ENCODE measurements at regions not wholly inside any gene's neighbourhood (a gene's known extent, or its start where the extent isn't known, plus 50 kb on each side); places are given as distances from the start of the nearest gene placed in this dataset.
"Not testable (repeated sequence)": the region's sequence is repeated elsewhere in the genome, so short reads cannot be mapped to it uniquely, and the experiment has no call there.

DNA sequence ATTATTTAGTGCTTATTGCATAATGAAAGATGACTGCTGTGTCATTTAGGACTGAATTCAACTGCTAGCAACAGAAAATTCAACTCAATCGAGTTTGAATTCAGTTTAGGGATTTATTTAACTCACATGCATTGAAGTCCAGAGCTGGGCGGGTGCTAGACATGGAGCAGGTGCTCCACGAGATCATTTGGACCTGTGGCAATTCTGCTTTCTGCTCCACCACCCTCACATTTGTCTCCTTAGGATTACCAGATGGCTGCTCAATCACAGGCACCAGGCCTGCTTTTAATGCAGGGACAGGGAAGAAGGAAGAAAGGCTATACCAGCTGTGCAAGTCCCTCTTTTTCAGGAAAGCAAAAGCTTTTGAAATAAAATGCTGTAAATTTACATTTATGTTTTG is 572.9 kb upstream of the SLC8A1 start:
- Histone ChIP-seq H3K27ac (no peak overlapping the region), H3K4me3 (no peak overlapping the region)

DNA sequence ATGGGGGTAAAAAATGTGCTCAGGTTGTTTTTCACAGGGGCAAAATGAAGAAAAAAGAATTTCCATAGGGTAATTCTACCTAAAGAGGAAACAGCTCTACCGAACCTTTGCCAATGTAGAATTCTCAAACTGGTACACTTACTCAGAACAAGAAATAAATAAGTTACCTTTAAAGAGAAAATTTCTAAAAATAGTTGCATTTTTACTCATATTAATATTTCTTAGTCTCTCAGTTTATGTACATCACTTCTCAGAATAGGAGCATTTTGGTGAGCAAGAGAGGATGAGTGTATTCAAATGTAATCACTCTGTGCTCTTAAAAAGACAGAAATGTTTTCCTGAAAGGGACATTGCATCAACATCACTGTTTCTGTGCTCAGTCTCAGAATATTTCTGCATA is 574.7 kb upstream of the SLC8A1 start:
- H3K4me3 ChIP-seq, result no peak overlapping the region
- no peak overlapping the region for H3K27ac ChIP-seq

DNA sequence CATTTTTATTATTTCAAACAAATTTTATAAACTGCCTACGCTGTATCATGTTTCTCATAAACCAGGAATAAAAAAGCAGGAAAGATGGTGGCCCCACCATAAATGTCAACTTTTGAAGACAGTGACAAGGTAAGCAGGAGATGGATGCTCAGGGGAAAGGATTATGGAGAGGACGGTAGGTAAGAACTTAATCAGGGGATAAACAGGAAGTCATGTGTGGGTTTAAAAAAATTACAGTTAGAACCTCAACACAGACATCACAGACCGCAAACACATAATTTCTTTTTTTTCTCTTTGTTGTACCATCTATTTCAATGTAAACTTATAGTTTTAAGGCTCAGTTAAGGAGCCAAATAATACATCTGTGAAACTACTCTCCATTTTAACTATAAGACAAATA is 575.2 kb upstream of the SLC8A1 start:
- H3K4me3 ChIP-seq, result no peak overlapping the region
- H3K27ac ChIP-seq, result no peak overlapping the region

DNA sequence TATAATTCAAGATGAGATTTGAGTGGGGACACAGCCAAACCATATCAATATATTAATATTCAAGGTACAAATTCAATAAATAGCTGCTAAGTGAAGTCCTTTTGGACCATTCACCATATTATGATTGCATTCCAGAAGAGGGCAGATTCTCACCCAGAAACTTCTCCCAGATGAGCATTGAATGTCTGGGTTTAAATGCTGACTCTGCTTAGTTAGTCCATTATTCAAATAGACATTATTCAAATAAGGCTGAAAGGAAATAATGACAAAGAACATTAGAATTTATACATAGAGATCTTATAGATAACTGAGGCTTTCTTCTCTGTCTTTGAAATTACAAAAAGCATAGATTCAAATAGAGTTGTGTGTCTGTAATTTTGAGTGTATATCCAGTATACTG is 579.4 kb upstream of the SLC8A1 start:
- Histone ChIP-seq H3K27ac (no peak overlapping the region), H3K4me3 (no peak overlapping the region)

DNA sequence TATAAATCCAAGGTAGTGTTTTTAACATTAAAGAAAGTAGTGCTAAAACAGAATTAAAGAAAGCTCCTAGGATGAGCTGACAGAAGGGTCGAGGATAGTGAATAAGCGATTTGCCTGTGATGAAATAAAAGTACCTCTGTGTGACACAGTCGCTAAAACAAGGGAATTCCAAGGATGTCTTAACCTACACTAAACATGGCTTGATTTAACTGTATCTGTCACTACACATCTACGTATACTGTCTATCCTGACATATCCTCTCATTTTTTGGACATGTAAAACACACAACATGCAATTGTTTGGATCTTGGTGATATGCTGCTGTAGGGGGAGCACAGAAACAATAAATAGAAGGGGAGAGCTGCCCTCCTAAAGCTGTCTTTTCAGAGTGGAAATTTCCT is 580.8 kb upstream of the SLC8A1 start:
- H3K27ac ChIP-seq, result no peak overlapping the region
- no peak overlapping the region for H3K4me3 ChIP-seq

DNA sequence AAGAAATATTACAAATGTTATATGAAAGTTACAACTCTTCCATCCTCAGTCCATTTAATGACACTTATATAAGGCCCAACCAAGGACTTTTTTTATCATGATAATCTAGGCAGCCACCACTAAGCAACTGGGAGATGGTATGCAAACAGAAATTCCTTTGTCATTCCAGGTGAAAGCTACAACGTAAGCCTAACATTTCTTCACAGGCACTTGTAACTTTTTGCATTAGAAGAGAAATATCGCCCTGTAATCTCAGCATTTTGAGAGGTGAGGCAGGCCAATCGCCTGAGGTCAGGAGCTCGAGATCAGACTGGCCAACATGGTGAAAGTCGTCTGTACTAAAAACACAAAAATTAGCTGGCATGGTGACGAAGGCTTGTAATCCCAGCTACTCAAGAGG is 581.2 kb upstream of the SLC8A1 start:
- Histone ChIP-seq H3K27ac (no peak overlapping the region), H3K4me3 (no peak overlapping the region)

DNA sequence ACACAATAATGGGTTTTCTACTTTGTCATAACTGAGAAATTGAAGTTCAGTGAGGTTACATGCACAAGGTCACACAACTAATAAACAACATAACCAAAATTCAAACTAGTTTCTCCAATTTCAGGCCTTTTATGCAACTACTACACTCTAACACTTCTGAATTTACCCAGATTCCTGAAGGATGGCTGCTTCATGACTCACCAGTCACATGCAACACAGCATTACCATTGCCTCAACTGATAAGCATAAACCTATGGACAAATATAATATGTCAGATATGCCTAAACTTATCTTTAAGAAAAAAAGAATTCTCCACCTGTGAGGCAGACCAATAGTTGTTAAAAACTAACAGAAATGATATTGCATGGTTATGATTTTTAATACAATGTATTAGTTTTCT is 586.5 kb upstream of the SLC8A1 start:
- no peak overlapping the region for H3K4me3 ChIP-seq

DNA sequence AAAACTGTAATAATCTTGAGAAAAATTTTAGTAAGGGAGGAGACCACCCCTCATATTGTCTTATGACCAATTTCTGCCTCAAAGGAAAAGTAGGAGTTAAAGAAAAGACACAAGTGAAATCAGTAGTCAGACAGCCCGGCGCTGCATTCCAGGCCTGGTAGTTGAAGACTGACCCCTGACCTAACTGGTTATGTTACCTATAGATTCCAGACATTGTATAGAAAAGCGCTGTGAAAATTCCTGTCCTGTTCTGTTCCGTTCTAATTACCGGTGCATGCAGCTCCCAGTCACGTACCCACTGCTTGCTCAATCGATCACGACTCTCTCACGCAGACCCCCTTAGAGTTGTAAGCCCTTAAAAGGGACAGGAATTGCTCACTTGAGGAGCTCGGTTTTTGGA is 587.9 kb upstream of the SLC8A1 start:
- not testable (repeated sequence) for H3K4me3 ChIP-seq, H3K27ac ChIP-seq

More for the DNA sequence above, 586.5 kb upstream of the SLC8A1 start:
- H3K27ac ChIP-seq, result no peak overlapping the region

DNA sequence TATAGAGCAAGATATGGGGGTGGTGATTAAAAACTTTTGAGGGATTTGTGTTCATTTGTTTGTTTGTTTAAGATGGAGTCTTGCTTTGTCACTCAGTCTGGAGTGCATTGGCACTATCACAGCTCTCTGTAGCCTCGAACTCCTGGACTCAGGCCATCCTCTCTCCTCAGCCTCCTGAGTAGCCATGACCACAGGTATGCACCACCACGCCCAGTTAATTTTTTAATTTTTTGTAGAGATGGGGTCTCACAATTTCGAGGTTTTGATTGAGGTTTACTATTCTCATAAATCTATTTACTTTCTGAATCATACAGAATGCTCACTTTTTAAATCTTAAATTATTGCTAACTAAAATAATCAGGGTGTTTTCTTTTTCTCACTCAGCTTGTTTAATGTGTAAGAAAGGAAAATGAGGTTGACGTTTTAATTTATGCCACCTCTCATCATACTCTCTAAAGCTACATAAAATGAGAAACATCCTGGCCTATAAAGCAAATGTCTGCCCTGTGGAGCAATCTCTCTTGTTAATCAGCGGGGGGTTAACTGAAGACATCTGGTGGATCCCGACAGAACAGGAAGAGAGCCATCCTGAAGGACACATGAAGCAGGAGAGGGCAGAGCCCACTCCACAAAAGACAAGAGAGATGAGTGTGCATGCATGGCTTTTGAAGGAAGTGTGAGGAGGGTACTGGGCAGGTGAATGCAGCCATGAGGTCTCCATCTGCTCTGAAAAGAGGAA is 589.1 kb upstream of the SLC8A1 start:
- Histone ChIP-seq H3K4me3 (no peak overlapping the region), H3K27ac (no peak overlapping the region)

DNA sequence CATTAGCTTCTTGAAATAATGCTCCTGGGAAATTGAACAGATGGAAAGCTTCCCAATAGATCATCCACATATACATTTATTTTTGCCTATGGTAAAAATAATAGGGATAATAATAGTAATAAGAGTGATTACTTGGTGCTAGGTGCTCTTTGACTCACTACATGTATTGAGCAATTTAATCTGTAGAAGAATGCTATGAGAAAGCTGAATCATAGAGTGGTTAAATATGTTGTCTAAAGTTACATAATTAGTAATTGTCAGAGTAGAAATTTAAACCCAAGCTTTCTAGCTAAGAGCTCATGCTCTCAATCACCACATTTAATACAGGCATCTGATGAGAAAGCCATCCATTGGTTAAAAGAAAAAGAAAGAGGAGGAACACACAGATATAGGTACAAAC is 590.5 kb upstream of the SLC8A1 start:
- no peak overlapping the region for H3K4me3 ChIP-seq
- H3K27ac ChIP-seq, result no peak overlapping the region

DNA sequence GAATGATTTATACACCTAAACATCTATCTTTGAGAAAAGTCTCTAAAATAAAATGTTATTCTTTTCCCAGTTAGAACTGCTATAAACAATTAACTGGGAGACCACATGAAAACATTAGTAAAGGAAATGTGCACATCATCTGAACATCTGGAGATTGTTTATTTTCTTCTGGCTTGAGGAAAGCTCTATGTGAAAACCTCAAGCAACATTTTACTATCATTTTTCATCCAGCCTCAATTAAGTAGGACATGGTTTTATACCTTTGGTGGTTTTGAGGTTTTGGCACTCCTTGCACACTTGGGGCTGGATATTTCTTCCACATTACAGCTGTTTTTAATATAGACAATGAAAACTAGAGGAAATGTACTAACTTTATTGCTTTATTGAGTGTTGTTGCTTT is 609.5 kb upstream of the SLC8A1 start:
- no peak overlapping the region for H3K27ac ChIP-seq

DNA sequence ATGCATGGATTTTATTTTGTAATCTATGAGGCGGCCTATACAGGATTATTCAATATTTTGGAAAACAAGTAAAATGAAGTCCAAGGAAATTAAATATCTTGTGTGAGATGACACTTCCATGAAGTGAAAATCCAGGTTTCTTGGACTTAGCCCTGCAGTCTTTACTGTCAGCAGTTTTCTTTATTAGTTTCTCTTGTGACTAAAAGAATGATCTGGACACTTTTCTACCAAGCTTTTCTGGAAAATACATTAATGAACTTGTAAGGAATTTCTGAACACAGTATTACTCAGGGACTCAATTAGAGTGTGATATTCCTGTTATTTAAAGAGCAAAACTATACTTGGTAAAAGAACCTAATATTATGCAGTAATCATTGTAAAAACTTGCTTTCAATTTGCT is 610.4 kb upstream of the SLC8A1 start:
- Histone ChIP-seq H3K27ac (no peak overlapping the region), H3K4me3 (no peak overlapping the region)

More for the DNA sequence above, 609.5 kb upstream of the SLC8A1 start:
- no peak overlapping the region for H3K4me3 ChIP-seq

DNA sequence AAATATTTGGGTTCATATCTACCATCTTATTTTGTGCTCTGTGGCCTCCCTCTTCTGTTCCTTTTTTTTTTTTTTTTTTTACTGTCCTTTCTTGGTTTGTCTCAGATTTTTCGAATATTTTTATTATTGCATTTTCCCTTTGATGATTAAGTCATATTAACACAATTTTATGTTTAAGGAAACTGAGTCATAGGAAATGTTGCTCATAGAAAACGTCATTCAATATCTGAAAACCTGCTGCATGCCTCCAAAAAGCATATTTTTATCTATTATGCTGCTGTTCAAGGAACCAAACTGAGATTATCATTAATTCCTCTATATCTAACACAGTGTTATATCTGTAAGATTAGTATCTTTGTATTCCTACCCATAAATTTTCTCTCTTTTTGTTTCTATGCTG is 614.3 kb upstream of the SLC8A1 start:
- H3K27ac ChIP-seq, result no peak overlapping the region
- no peak overlapping the region for H3K4me3 ChIP-seq

DNA sequence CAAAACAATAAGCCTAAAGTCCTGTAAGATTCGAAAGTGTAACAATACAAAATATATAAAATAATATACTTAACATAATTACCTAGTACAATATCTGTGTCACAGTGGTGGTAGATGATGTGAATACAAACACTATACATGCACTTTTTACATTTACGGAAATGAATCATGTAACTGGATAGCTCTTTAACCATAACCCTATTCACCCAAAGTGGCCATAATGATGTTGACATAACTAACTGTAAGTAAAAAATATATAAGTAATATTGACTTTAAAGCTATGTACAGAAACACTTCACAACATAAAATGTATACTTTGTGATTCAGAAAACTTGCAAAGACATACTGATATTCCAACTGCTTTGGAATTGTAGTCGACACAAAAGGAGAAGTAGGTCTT is 616.9 kb upstream of the SLC8A1 start:
- Histone ChIP-seq H3K27ac (no peak overlapping the region), H3K4me3 (no peak overlapping the region)

DNA sequence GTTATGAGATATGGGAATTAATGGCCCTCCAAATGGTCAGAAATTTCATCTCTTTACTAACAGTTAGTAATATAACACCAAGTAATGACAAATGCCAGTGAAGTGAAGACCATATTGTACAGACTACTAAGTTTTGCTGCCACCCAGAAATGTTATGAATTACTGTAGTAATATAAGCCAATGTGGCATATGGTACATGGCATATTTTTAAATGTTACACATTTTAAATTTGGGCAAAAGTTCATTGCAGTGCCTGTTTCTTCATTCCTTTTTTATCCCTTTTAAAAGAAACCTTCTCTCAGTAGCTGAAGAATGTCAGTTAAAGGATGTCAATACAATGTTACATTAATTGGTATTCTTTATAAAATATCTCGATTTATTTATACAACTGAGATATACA is 626.5 kb upstream of the SLC8A1 start:
- Histone ChIP-seq H3K4me3 (no peak overlapping the region), H3K27ac (no peak overlapping the region)

DNA sequence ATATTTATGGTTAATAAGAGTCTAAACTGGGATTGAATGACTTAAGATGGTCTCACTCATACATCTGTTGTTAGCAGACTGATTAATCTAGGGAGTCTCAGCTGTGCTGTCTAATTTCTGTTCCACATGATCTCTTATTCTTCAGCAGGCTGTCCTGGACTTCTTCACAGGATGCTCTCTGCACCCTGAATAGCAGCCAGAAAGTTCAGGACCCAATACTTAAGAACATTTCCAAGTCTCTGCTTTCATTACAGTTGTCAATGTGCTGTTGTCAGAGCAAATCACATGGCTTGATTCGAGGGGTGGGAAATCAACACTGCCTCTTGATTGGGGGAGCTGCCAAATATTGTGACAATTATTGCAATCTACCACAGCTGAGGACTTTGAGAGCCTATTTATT is 627.1 kb upstream of the SLC8A1 start:
- Histone ChIP-seq H3K27ac (no peak overlapping the region), H3K4me3 (no peak overlapping the region)

DNA sequence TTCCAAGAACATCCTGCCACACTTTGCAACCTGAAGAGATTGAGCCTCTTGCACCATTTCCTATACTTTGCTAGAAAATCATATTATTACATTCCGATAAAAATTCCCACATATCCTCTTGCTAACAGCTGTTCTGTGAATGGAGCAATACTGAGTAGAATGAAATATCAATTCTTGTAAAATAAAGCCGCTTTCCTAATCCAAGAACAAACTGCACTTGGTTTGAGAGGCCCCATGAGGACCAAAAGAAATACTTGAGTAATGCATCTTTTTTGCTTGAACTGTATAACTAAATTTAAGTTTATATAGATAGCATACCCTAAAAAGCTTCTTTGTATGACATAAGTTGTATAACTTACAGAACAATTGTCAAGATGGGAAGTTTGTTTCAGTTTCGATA is 632.4 kb upstream of the SLC8A1 start:
- Histone ChIP-seq H3K4me3 (no peak overlapping the region), H3K27ac (no peak overlapping the region)

DNA sequence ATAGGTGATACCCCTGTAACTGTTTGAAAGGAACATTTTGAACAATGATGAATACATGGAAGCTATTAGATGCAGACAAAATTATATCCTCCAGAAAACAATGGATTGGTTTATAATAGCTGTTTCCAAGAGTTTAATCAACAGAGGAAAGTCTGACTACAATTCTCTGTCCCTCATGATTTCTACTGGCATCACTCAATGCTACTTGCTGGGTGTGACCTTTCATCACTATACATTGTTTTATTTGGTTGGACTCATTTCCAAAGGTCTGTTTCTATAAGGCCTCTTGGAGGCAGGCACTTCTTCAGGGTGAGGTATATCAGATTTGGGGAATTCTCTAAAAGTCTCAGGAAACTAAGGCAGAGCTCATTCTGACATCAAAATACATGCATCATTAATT is 636.1 kb upstream of the SLC8A1 start:
- H3K27ac ChIP-seq, result no peak overlapping the region
- H3K4me3 ChIP-seq, result no peak overlapping the region

DNA sequence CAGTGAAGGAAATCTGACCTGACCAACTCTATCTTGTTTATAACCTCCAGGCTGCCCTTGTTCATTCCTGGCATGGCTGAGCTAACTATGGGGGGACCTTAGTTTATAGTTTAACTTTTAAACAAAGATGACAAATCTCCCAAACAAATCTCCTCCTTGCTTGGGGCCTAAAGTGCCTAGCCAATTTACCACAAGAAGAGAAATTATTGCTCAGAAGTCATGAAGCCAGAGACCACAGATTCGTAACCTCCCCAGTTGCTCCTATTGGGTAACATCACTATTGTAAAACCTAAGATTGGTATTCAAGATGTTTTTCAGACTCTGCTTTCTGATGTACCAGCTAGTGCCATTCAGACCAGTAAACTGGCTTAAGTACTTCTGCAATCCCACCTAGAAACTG is 649.4 kb upstream of the SLC8A1 start:
- Histone ChIP-seq H3K27ac (no peak overlapping the region), H3K4me3 (no peak overlapping the region)

DNA sequence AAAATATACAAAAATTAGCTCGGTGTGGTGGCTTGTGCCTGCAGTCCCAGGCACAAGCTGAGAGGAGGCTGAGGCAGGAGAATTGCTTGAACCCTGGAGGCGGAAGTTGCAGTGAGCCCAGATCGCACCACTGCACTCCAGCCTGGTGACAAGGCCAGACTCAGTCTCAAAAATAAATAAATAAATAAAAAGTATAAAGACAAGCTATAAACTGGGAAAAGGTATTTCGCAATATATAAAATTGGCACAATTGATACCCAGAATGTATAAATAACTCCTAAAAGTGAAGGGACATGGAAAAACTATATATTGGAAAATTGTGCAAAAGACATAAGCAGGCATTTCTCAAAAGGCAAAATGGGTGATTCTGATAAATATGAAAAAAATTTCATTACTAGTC is 657.9 kb upstream of the SLC8A1 start:
- Histone ChIP-seq H3K27ac (no peak overlapping the region), H3K4me3 (no peak overlapping the region)

DNA sequence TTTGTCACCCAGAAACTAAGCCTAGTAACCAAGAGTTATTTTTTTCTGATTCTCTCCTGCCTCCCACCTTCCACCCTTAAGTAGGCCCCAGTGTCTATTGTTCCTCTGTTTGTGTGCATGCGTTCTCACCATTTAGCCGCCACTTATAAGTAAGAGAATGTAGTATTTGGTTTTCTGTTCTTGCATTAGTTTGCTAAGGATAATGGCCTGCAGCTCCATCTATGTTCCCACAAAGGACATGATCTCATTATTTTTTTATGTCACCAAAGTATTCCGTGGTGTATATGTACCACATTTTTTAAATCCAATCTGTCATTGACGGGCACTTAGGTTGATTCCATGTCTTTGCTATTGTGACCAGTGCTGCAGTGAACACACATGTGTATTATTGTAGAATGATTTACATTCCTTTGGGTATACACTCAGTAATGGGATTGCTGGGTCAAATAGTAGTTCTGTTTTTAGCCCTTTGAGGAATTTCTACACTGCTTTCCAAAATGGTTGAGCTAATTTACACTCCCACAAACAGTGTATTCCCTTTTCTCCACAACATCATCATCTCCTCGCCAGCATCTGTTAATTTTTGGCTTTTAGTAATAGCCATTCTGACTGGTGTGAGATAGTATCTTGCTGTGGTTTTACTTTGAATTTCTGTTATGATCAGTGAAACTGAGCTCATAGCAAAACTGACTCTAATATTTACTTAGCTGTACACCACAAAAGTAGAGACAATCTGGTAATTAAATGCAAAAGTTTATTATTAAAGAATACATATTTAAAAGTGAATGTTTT is 660.1 kb upstream of the SLC8A1 start:
- H3K27ac ChIP-seq, result no peak overlapping the region
- no peak overlapping the region for H3K4me3 ChIP-seq

All from skin epidermis (tissue), 12 donors.